CD14-positive monocyte (primary cell): ENCODE measurements at regions not wholly inside any gene's neighbourhood (a gene's known extent, or its start where the extent isn't known, plus 50 kb on each side); places are given as distances from the start of the nearest gene placed in this dataset.

ENCODE experiments used
- DNase-seq, 3 donors: peaks; one replicate each; pipeline ENCODE4 v3.0.0-alpha.2; 2011 to 2022
- H2AFZ ChIP-seq: 2 replicates; pipeline ENCODE4 v1.6.0; 2012; ENCODE audit warnings: mild to moderate bottlenecking, low read depth, low read length, inconsistent platforms; ENCODE audit not compliant: insufficient read depth, poor library complexity, severe bottlenecking
- H3K27ac ChIP-seq, 2 donors: 1 replicate in 1 of 2; 2 replicates in 1 of 2; pipeline ENCODE4 v1.5.1; 2012 to 2013; ENCODE audit warnings: low read length in 2 of 2, control low read depth in 1 of 2, inconsistent platforms in 1 of 2, low read depth in 1 of 2, mild to moderate bottlenecking in 1 of 2
- H3K27me3 ChIP-seq, 2 donors: one replicate each; pipeline versions ENCODE4 v1.6.0 to v1.6.1; 2011 to 2013; ENCODE audit warnings: low read length in 2 of 2; ENCODE audit not compliant: control insufficient read depth in 2 of 2, insufficient read depth in 2 of 2
- H3K36me3 ChIP-seq, 2 donors: replicated peaks in 1 of 2; 1 replicate in 1 of 2; 2 replicates in 1 of 2; pipeline versions ENCODE4 v1.5.1 to v1.6.1; 2012 to 2013; ENCODE audit warnings: low read length in 2 of 2, control low read depth in 1 of 2, inconsistent platforms in 1 of 2, mild to moderate bottlenecking in 1 of 2; ENCODE audit not compliant: insufficient read depth in 2 of 2, control insufficient read depth in 1 of 2
- H3K4me1 ChIP-seq, 2 donors: 1 replicate in 1 of 2; 2 replicates in 1 of 2; pipeline versions ENCODE4 v1.5.1 to v1.6.1; 2012 to 2013; ENCODE audit warnings: low read length in 2 of 2, control low read depth in 1 of 2, inconsistent platforms in 1 of 2, mild to moderate bottlenecking in 1 of 2, moderate library complexity in 1 of 2; ENCODE audit not compliant: insufficient read depth in 2 of 2, control insufficient read depth in 1 of 2
- H3K4me2 ChIP-seq: replicated peaks from 2 replicates; pipeline ENCODE3; 2012; ENCODE audit warnings: low read length, moderate library complexity, mild to moderate bottlenecking; ENCODE audit not compliant: poor library complexity, severe bottlenecking; ENCODE audit errors: extremely low read depth
- H3K4me3 ChIP-seq, 3 experiments: fragments of 200-600 bp in 1 of 3; sonication (generic) in 1 of 3; replicated peaks in 1 of 3; 1 replicate in 2 of 3; 2 replicates in 1 of 3; pipeline ENCODE4 v1.5.1; 2011 to 2013; ENCODE audit warnings: low read length in 3 of 3, mild to moderate bottlenecking in 3 of 3, control low read depth in 2 of 3, low read depth in 2 of 3, inconsistent platforms in 1 of 3, moderate library complexity in 1 of 3
- H3K79me2 ChIP-seq: 2 replicates; pipeline ENCODE4 v1.6.0; 2012; ENCODE audit warnings: mild to moderate bottlenecking, control low read depth, inconsistent platforms, low read length, moderate library complexity; ENCODE audit not compliant: insufficient read depth
- H3K9ac ChIP-seq: 2 replicates; pipeline ENCODE4 v1.6.0; 2017; ENCODE audit warnings: low read length, mild to moderate bottlenecking; ENCODE audit not compliant: insufficient read depth, poor library complexity, severe bottlenecking
- H3K9me3 ChIP-seq, 2 donors: replicated peaks in 1 of 2; 1 replicate in 1 of 2; 2 replicates in 1 of 2; pipeline versions ENCODE4 v1.5.1 to v1.6.1; 2012 to 2013; ENCODE audit warnings: low read length in 2 of 2, control low read depth in 1 of 2; ENCODE audit not compliant: control insufficient read depth in 1 of 2, insufficient read depth in 1 of 2
- H4K20me1 ChIP-seq: 2 replicates; pipeline ENCODE4 v1.6.0; 2012; ENCODE audit warnings: mild to moderate bottlenecking, low read length, control low read depth, moderate library complexity; ENCODE audit not compliant: insufficient read depth
- H3K27ac Mint-ChIP-seq, 7 donors: one replicate each; pipeline ENCODE4 v1.8.0; 2020; ENCODE audit warnings: mild to moderate bottlenecking in 7 of 7, mixed read lengths in 7 of 7, moderate library complexity in 6 of 7, inconsistent platforms in 2 of 7
- H3K27me3 Mint-ChIP-seq, 3 donors: one replicate each; pipeline ENCODE4 v1.8.0; 2021 to 2022; ENCODE audit warnings: low read depth in 3 of 3, mild to moderate bottlenecking in 3 of 3, mixed read lengths in 3 of 3, moderate library complexity in 3 of 3, inconsistent platforms in 1 of 3
- H3K36me3 Mint-ChIP-seq, 2 donors: one replicate each; pipeline ENCODE4 v1.8.0; 2020; ENCODE audit warnings: mixed read lengths in 2 of 2, inconsistent platforms in 1 of 2, mild to moderate bottlenecking in 1 of 2
- H3K4me1 Mint-ChIP-seq: one replicate; pipeline ENCODE4 v1.8.0; 2020; ENCODE audit warnings: mild to moderate bottlenecking, mixed read lengths
- H3K4me3 Mint-ChIP-seq, 2 donors: one replicate each; pipeline ENCODE4 v1.8.0; 2020; ENCODE audit warnings: mild to moderate bottlenecking in 2 of 2, mixed read lengths in 2 of 2, moderate library complexity in 1 of 2
- H3K9me3 Mint-ChIP-seq, 7 donors: one replicate each; pipeline ENCODE4 v1.8.0; 2020 to 2022; ENCODE audit warnings: mixed read lengths in 7 of 7, mild to moderate bottlenecking in 6 of 7, moderate library complexity in 6 of 7, inconsistent platforms in 2 of 7
- WGBS: methylation state at CpG from one replicate; pipeline ENCODE4 v1.1.5; 2013; ENCODE audit warnings: missing lambda C conversion rate; ENCODE audit not compliant: insufficient coverage; 5-methylcytosine and 5-hydroxymethylcytosine counted together
- intact Hi-C, 2 donors: fragments of 100-400 bp; cut with micrococcal nuclease; formaldehyde crosslinking; loops; one replicate each; pipeline versions ENCODE4 v1.15.0 to v1.15.1; 2023
- TF ChIP-seq, protein P1 (sequence below): fragments of 200-600 bp; IDR thresholded peaks from one replicate; pipeline ENCODE4 v1.8.0; 2022; ENCODE audit warnings: antibody characterized with exemption, mild to moderate bottlenecking

DNA sequence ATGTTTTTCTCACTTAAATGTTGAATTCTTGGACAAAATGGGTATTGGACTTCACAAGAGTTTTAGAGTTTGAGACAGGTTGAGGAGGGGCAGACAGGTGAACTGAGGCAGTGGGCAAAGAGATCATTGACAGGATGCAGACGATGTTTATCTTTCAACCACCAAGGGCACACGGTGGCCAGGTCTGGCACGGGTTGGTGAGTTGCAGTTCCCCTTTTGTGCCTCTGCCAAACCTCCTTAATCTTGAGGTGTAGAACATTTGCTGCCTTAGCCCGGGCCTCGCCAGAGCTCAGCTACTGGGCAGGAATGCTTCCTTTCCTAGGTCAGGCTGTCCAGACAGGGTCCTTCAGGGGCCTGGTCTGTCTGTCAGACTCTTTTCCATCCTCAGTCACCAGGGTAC lies 567.4 kb upstream of the SOX9 start:
- H3K4me1 ChIP-seq, result no peaks in the 10 kb centered on the region
- H3K4me2 ChIP-seq, result no peak overlapping the region
- Mint-ChIP-seq H3K27me3 (peaks cover 0 to 1% (median 0%) of the 10 kb centered on the region in 3 donors), H3K4me1 (no peaks in the 10 kb centered on the region), H3K4me3 (no peak overlapping the region), H3K27ac (no peak overlapping the region), H3K9me3 (peaks cover 2 to 20% (median 10%) of the 10 kb centered on the region in 7 donors), H3K36me3 (no peaks in the 10 kb centered on the region)
- no peaks in the 10 kb centered on the region for H3K79me2 ChIP-seq
- WGBS, result 69% methylated on average over 4 of the region's 5 CpGs
- DNase-seq, result no peak
- H4K20me1 ChIP-seq, result no peaks in the 10 kb centered on the region
- no peak overlapping the region for H3K9ac ChIP-seq
- no peak overlapping the region for H2AFZ ChIP-seq
- H3K9me3 ChIP-seq, result peaks cover 3 to 8% of the 10 kb centered on the region in 2 donors
- intact Hi-C loops, result no loop called here
- H3K27me3 ChIP-seq, result no peaks in the 10 kb centered on the region
- no peak overlapping the region for H3K27ac ChIP-seq
- no peaks in the 10 kb centered on the region for H3K36me3 ChIP-seq
- TF ChIP-seq, protein P1, sequence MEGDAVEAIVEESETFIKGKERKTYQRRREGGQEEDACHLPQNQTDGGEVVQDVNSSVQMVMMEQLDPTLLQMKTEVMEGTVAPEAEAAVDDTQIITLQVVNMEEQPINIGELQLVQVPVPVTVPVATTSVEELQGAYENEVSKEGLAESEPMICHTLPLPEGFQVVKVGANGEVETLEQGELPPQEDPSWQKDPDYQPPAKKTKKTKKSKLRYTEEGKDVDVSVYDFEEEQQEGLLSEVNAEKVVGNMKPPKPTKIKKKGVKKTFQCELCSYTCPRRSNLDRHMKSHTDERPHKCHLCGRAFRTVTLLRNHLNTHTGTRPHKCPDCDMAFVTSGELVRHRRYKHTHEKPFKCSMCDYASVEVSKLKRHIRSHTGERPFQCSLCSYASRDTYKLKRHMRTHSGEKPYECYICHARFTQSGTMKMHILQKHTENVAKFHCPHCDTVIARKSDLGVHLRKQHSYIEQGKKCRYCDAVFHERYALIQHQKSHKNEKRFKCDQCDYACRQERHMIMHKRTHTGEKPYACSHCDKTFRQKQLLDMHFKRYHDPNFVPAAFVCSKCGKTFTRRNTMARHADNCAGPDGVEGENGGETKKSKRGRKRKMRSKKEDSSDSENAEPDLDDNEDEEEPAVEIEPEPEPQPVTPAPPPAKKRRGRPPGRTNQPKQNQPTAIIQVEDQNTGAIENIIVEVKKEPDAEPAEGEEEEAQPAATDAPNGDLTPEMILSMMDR, result no peak
- H3K4me3 ChIP-seq, result no peak overlapping the region

DNA sequence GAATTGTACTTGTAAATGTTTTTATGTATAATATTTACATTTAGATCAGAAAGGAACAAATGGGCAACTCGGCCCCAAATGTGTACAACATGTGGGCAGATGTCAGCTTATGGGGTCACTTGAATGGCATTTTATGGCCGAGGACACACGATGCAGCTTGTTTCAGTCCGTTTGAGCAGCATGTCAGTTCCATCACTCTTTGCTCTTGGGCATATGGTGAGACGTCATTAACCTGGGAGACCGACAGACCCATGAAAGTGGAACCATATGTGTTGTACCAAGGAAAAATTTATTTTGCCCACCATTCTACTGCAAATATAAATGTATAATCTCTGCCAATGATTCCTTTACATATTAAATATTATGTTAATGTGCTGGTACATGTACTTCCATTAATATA lies 561.9 kb upstream of the SOX9 start:
- peaks cover 1 to 14% (median 7%) of the 10 kb centered on the region in 7 donors for H3K9me3 Mint-ChIP-seq
- H3K27me3 Mint-ChIP-seq, result peaks cover 0 to 2% (median 1%) of the 10 kb centered on the region in 3 donors
- no peak overlapping the region for H3K4me3 ChIP-seq
- no peaks in the 10 kb centered on the region for H3K36me3 ChIP-seq
- no peak overlapping the region for H3K27ac ChIP-seq
- no peak overlapping the region for H3K4me3 Mint-ChIP-seq
- no peak overlapping the region for H3K27ac Mint-ChIP-seq
- DNase-seq, result no peak
- H3K9me3 ChIP-seq, result peaks cover 5 to 8% of the 10 kb centered on the region in 2 donors
- intact Hi-C loops, result no loop called here
- no peaks in the 10 kb centered on the region for H3K4me1 Mint-ChIP-seq
- no peaks in the 10 kb centered on the region for H3K79me2 ChIP-seq
- no peak overlapping the region for H3K9ac ChIP-seq
- no peaks in the 10 kb centered on the region for H3K36me3 Mint-ChIP-seq
- H3K4me1 ChIP-seq, result no peaks in the 10 kb centered on the region
- WGBS, result 70% methylated on average over 2 of the region's 6 CpGs
- H3K27me3 ChIP-seq, result no peaks in the 10 kb centered on the region
- no peak overlapping the region for H2AFZ ChIP-seq
- TF ChIP-seq, protein P1, result no peak
- no peak overlapping the region for H3K4me2 ChIP-seq
- no peaks in the 10 kb centered on the region for H4K20me1 ChIP-seq
